ENCODE measurements at regions not wholly inside any gene's neighbourhood (a gene's known extent, or its start where the extent isn't known, plus 50 kb on each side); places are given as distances from the start of the nearest gene placed in this dataset.

GRCh38 chr4:104989371-104989770 lies 157.3 kb upstream of the TET2 start:
- TF ChIP-seq CTCF (conservative IDR thresholded peaks at IDR 0.05; ENCODE audit: low read length) (no peak), EZH2phosphoT487 (IDR thresholded peaks at IDR 0.05; ENCODE audit: borderline replicate concordance) (no peak)

All from Loucy (cell line).